ENCODE measurements at regions not wholly inside any gene's neighbourhood (a gene's known extent, or its start where the extent isn't known, plus 50 kb on each side); places are given as distances from the start of the nearest gene placed in this dataset.
"Not testable (repeated sequence)": the region's sequence is repeated elsewhere in the genome, so short reads cannot be mapped to it uniquely, and the experiment has no call there.

DNA sequence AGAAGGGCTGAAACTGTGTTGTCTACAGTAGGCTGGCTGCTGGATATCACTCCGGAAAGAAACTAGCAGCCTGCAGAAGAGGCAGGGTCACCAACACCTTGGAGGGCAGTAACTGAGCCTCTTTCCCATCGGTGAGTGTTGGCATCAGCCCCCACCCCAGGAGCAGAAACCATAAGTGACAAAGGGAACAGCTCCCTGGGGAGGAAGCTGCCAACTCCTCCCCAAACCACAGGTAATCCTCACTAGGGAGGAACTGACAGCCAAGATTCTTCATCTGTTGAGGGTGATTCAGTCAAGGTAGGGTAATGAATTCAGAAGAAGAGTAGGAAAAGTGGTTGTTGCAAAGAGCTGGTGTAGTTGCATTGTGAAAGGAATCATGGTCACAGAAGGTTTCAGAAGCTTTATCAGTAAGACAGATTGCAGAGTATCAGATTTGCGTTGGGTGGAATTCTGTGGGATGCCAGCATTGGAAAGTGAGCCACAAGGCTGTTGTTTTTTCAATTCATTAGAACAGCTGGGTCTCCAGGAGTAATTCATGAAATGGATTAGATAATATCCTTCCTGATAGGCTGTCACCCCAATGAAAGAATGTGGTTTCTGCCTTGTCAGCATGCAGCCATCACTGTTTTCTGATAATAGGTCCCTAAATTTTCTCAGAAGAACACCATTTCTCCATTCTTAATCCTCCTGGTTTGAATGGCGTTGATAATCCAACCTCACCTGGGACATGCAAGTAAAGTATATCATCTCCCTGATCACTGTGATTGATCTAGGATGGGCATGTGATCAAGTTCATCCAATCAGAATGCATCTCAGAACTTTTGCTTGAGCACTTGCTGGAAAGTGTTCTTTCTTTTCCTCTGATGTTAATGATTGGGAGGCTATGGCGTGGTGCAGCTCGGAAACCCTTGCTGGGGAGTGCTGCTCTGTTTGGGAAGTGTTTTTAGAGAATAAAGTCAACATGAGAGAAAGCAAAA, 75.0 kb upstream of the CTBP2 start:
- H3K4me1 ChIP-seq = no peaks in the 10 kb centered on the region
- DNase-seq (no peak), ATAC-seq (no peak)
- intact Hi-C loops (cut with DNase I) = no loop called here
- 63 to 65% methylated on average over 6 of the region's 6 CpGs for WGBS, 2 donors
- H3K27me3 ChIP-seq = no peaks in the 10 kb centered on the region
- no peaks in the 10 kb centered on the region for H3K9me3 ChIP-seq
- H3K27ac ChIP-seq = no peak overlapping the region
- no peak overlapping the region for H3K4me3 ChIP-seq
- no peak for TF ChIP-seq POLR2A (IDR thresholded peaks at IDR 0.05)
- no peaks in the 10 kb centered on the region for H3K36me3 ChIP-seq (replicated peaks in 1 of 2; ENCODE audit: insufficient read depth in 1 of 2, low read depth in 2 of 2)

DNA sequence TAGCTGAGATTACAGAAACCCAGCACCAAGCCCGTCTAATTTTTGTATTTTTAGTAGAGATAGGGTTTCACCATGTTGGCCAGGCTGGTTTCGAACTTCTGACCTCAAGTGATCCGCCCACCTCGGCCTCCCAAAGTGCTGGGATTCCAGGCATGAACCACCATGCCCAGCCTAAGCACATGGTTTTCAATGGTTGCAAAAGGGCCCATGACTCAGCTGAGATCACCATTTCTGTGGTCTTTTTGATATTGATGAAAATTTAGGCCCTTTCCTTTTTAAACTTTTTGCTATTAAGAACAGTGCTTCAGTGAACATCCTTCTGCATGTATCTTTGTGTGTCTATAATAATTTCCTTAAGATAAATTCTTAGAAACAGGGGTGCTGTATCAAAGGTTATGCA, 74.2 kb upstream of the CTBP2 start:
- H3K36me3 ChIP-seq (replicated peaks in 1 of 2; ENCODE audit: insufficient read depth in 1 of 2, low read depth in 2 of 2); H3K4me3 ChIP-seq; H3K9me3 ChIP-seq; ATAC-seq; H3K4me1 ChIP-seq; DNase-seq; intact Hi-C loops (cut with DNase I); H3K27me3 ChIP-seq; H3K27ac ChIP-seq: not testable (repeated sequence)
- 80 to 89% methylated on average over 4 of the region's 4 CpGs for WGBS, 2 donors

DNA sequence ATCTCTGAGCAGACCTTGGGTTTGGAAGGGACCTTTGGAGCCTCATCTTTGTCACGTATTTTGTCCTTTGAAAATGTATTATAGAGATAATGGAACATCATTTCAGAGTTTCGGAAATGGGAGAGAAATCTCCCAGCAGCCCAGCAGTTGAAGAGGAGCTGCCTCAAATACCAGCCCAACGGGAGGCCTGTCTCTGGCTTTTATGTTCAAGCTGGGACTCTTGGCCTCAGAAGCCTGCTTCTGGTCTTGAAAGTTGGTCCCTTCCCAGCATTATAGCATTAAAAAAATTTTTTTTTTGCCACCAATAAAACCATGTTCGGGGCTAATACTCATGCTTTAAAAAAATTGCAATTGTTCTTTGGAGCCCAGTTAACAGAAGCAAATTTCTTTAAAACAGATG, 73.4 kb upstream of the CTBP2 start:
- Histone ChIP-seq H3K9me3 (no peaks in the 10 kb centered on the region), H3K27ac (no peak overlapping the region), H3K36me3 (replicated peaks in 1 of 2; ENCODE audit: insufficient read depth in 1 of 2, low read depth in 2 of 2) (no peaks in the 10 kb centered on the region), H3K4me1 (no peaks in the 10 kb centered on the region), H3K27me3 (no peaks in the 10 kb centered on the region), H3K4me3 (no peak overlapping the region)
- intact Hi-C loops (cut with DNase I) = no loop called here
- DNase-seq = no peak
- WGBS, 2 donors = 81 to 85% methylated on average over 4 of the region's 4 CpGs
- no peak for ATAC-seq
- TF ChIP-seq POLR2A (IDR thresholded peaks at IDR 0.05) = no peak
- TF ChIP-seq, protein P1, sequence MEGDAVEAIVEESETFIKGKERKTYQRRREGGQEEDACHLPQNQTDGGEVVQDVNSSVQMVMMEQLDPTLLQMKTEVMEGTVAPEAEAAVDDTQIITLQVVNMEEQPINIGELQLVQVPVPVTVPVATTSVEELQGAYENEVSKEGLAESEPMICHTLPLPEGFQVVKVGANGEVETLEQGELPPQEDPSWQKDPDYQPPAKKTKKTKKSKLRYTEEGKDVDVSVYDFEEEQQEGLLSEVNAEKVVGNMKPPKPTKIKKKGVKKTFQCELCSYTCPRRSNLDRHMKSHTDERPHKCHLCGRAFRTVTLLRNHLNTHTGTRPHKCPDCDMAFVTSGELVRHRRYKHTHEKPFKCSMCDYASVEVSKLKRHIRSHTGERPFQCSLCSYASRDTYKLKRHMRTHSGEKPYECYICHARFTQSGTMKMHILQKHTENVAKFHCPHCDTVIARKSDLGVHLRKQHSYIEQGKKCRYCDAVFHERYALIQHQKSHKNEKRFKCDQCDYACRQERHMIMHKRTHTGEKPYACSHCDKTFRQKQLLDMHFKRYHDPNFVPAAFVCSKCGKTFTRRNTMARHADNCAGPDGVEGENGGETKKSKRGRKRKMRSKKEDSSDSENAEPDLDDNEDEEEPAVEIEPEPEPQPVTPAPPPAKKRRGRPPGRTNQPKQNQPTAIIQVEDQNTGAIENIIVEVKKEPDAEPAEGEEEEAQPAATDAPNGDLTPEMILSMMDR (IDR thresholded peaks at IDR 0.05) = no peak

DNA sequence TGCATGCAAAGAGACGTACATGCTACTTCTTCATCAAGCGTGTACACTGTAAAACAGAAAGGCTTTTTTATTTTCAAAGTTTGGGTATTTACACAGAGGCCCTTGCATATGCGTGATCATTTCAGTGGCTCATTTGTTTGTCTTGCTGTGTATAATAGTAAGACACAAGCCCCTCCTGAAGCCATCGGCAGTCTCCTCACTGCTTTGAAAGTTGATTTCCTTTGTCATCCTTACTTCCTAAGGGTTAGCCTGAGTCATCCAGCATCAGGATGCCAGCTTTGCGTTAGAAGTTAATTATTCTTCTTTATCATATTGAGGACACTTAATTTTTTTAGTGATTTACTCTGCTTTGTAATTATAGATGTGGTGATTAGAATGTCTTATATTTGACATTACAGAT, 72.5 kb upstream of the CTBP2 start:
- TF ChIP-seq, protein P1 (IDR thresholded peaks at IDR 0.05) = no peak
- no peak for TF ChIP-seq POLR2A (IDR thresholded peaks at IDR 0.05)
- WGBS, 2 donors = 82 to 91% methylated on average over 5 of the region's 5 CpGs
- intact Hi-C loops (cut with DNase I) = no loop called here

DNA sequence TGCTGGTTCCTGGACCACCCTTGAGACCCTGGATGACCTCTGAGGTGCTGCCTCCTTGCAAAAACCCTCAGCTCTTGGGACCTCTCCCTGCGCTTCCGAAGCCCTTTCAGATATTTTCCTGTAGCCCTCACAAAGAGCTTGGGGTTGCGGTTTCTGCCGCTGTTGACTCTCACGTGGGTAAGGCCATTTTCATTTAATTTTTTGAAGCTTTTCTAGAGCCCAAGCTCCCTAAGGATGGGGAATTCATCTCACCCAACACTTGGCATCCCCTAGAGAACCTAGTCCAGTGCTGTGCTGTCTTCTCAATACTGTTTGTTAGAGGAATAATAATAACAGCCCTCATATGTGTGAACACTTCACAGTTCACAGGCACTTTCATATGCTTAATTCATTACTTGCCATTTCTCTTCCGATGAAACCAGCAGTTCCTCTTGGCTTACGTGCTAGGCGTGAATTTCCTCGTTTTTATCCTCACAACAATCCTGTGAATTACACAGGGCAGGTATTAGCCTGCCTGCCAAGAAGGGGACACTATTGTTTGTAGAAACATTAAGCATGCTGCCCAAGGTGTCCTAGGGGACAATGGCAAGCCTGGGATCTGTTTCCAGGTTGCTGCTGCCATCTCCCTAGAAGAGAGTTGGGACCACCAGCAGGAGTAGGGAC, 71.6 kb upstream of the CTBP2 start:
- no peak for ATAC-seq
- DNase-seq = no peak
- no peak overlapping the region for H3K4me3 ChIP-seq
- no peaks in the 10 kb centered on the region for H3K27me3 ChIP-seq
- H3K36me3 ChIP-seq (replicated peaks in 1 of 2; ENCODE audit: insufficient read depth in 1 of 2, low read depth in 2 of 2) = no peaks in the 10 kb centered on the region
- no peaks in the 10 kb centered on the region for H3K4me1 ChIP-seq
- TF ChIP-seq, protein P1 (IDR thresholded peaks at IDR 0.05) = no peak
- TF ChIP-seq POLR2A (IDR thresholded peaks at IDR 0.05) = no peak
- no peaks in the 10 kb centered on the region for H3K9me3 ChIP-seq
- H3K27ac ChIP-seq = no peak overlapping the region
- intact Hi-C loops (cut with DNase I) = no loop called here
- 86 to 91% methylated on average over 9 of the region's 9 CpGs for WGBS, 2 donors

More for the DNA sequence above, 72.5 kb upstream of the CTBP2 start:
- Histone ChIP-seq H3K4me1 (no peaks in the 10 kb centered on the region), H3K4me3 (no peak overlapping the region), H3K36me3 (replicated peaks in 1 of 2; ENCODE audit: insufficient read depth in 1 of 2, low read depth in 2 of 2) (no peaks in the 10 kb centered on the region), H3K9me3 (no peaks in the 10 kb centered on the region), H3K27me3 (no peaks in the 10 kb centered on the region), H3K27ac (no peak overlapping the region)
- DNase-seq = no peak
- ATAC-seq = no peak
